B cell (primary cell): ENCODE measurements at regions not wholly inside any gene's neighbourhood (a gene's known extent, or its start where the extent isn't known, plus 50 kb on each side); places are given as distances from the start of the nearest gene placed in this dataset.

Experiments
- ATAC-seq: fragments of 200-7000 bp; cut with Tn5 transposase; one replicate; pipeline ENCODE4 v1.10.0; 2021; ENCODE audit warnings: low read depth, mild to moderate bottlenecking, moderate number of reproducible peaks, moderate library complexity
- CTCF ChIA-PET: fragments of 350-600 bp; sonication (Branson Sonifier 250); formaldehyde crosslinking; loops from one replicate; lab custom pipeline; 2021; ENCODE audit warnings: antibody characterized with exemption, inconsistent platforms; lab: Charles Lee
- POLR2A ChIA-PET: fragments of 350-600 bp; sonication (Branson Sonifier 250); formaldehyde crosslinking; loops from one replicate; lab custom pipeline; 2021; ENCODE audit warnings: antibody characterized with exemption; lab: Charles Lee
- DNase-seq: peaks from one replicate; pipeline ENCODE4 v3.0.0; 2013
- H2AFZ ChIP-seq: 2 replicates; pipeline ENCODE4 v1.6.1; 2012; ENCODE audit warnings: mild to moderate bottlenecking, low read depth, low read length; ENCODE audit not compliant: insufficient read depth, poor library complexity, severe bottlenecking
- H3K27ac ChIP-seq, 2 donors: 1 replicate in 1 of 2; 2 replicates in 1 of 2; pipeline ENCODE4 v1.5.1; 2012 to 2013; ENCODE audit warnings: low read length in 2 of 2, mild to moderate bottlenecking in 2 of 2, moderate library complexity in 1 of 2
- H3K27me3 ChIP-seq, 4 experiments: fragments of 200-600 bp in 1 of 4; sonication (generic) in 1 of 4; replicated peaks in 1 of 4; 1 replicate in 2 of 4; 2 replicates in 2 of 4; pipeline versions ENCODE4 v1.6.1 to v1.7.0; 2013 to 2016; ENCODE audit warnings: low read length in 3 of 4, mild to moderate bottlenecking in 2 of 4, mixed read lengths in 1 of 4, moderate library complexity in 1 of 4; ENCODE audit not compliant: insufficient read depth in 4 of 4, control insufficient read depth in 3 of 4; ENCODE audit errors: control extremely low read depth in 1 of 4
- H3K36me3 ChIP-seq, 2 experiments: replicated peaks in 1 of 2; 1 replicate in 1 of 2; 2 replicates in 1 of 2; pipeline versions ENCODE4 v1.6.1 to v1.7.1; 2013; ENCODE audit warnings: low read length in 1 of 2; ENCODE audit not compliant: insufficient read depth in 2 of 2, control insufficient read depth in 1 of 2; ENCODE audit errors: control extremely low read depth in 1 of 2, extremely low read depth in 1 of 2
- H3K4me1 ChIP-seq, 2 donors: fragments of 200-600 bp in 1 of 2; sonication (generic) in 1 of 2; 1 replicate in 1 of 2; 2 replicates in 1 of 2; pipeline versions ENCODE4 v1.5.1 to v1.6.1; 2013 to 2017; ENCODE audit warnings: low read length in 2 of 2; ENCODE audit not compliant: control insufficient read depth in 2 of 2, insufficient read depth in 2 of 2
- H3K4me2 ChIP-seq: replicated peaks from 2 replicates; pipeline ENCODE3; 2012; ENCODE audit warnings: mild to moderate bottlenecking, low read depth, low read length; ENCODE audit not compliant: poor library complexity, severe bottlenecking
- H3K4me3 ChIP-seq, 5 experiments: fragments of 200-600 bp in 1 of 5; sonication (generic) in 1 of 5; 1 replicate in 3 of 5; 2 replicates in 2 of 5; pipeline versions ENCODE4 v1.5.1 to v1.7.0; 2011 to 2016; ENCODE audit warnings: low read length in 4 of 5, mild to moderate bottlenecking in 4 of 5, low read depth in 2 of 5, control low read depth in 1 of 5, moderate library complexity in 1 of 5; ENCODE audit not compliant: insufficient read depth in 1 of 5; ENCODE audit errors: control extremely low read depth in 1 of 5, extremely low read depth in 1 of 5
- H3K79me2 ChIP-seq: fragments of 200-600 bp; sonication (generic); one replicate; pipeline ENCODE4 v1.6.0; 2016; ENCODE audit warnings: low read length; ENCODE audit not compliant: control insufficient read depth, insufficient read depth
- H3K9ac ChIP-seq: fragments of 200-600 bp; sonication (generic); 2 replicates; pipeline ENCODE4 v1.6.1; 2017; ENCODE audit warnings: mild to moderate bottlenecking, low read length, moderate library complexity
- H3K9me3 ChIP-seq, 3 donors: one replicate each; pipeline versions ENCODE4 v1.6.1 to v1.7.1; 2013; ENCODE audit warnings: low read length in 2 of 3; ENCODE audit not compliant: control insufficient read depth in 2 of 3, insufficient read depth in 1 of 3; ENCODE audit errors: control extremely low read depth in 1 of 3
- H4K20me1 ChIP-seq: 2 replicates; pipeline ENCODE4 v1.6.0; 2012; ENCODE audit warnings: mild to moderate bottlenecking, low read length; ENCODE audit not compliant: insufficient read depth, control insufficient read depth, poor library complexity, severe bottlenecking
- H3K27ac Mint-ChIP-seq: one replicate; pipeline ENCODE4 v1.8.0; 2021; ENCODE audit warnings: mixed read lengths
- H3K27me3 Mint-ChIP-seq: one replicate; pipeline ENCODE4 v1.8.0; 2021; ENCODE audit warnings: mixed read lengths
- H3K4me1 Mint-ChIP-seq: one replicate; pipeline ENCODE4 v1.8.0; 2021; ENCODE audit warnings: mixed read lengths
- H3K4me3 Mint-ChIP-seq: one replicate; pipeline ENCODE4 v1.8.0; 2021; ENCODE audit warnings: mixed read lengths
- H3K9me3 Mint-ChIP-seq: one replicate; pipeline ENCODE4 v1.8.0; 2022; ENCODE audit warnings: mixed read lengths; ENCODE audit not compliant: insufficient read depth
- CTCF ChIP-seq: fragments of 200-600 bp; IDR thresholded peaks from one replicate; pipeline ENCODE4 v1.8.0; 2022; ENCODE audit warnings: antibody characterized with exemption, mild to moderate bottlenecking
- EZH2 ChIP-seq: IDR thresholded peaks from 2 replicates; pipeline ENCODE4 v1.6.1; 2012; ENCODE audit warnings: borderline replicate concordance, low read depth, mild to moderate bottlenecking, moderate library complexity, low read length; ENCODE audit not compliant: insufficient read depth, poor library complexity, severe bottlenecking
- WGBS: methylation state at CpG from one replicate; pipeline ENCODE4 v1.1.5; 2013; ENCODE audit warnings: missing lambda C conversion rate; ENCODE audit not compliant: insufficient coverage; 5-methylcytosine and 5-hydroxymethylcytosine counted together
- intact Hi-C: fragments of 100-400 bp; cut with micrococcal nuclease; formaldehyde crosslinking; loops from one replicate; pipeline ENCODE4 v1.10.0; 2022

DNA sequence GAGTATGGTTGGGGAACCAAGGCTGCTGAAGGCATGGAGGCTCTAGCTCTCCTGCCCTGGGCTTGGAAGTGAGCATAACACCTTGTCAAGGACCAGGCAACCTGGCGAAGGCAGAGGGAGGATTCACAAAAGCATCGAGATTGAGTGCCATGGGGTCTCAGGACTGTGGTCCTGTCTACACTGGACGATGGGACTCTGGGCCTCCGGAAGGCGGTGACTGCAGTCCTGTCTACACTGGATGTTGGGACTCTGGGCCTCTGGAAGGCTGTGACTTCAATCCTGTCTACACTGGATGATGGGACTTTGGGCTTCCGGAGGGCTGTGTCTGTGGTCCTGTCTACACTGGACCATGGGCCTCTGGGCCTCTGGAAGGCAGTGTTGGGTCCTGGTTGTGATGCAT, 290.4 kb downstream of the TEX29 start:
- Histone ChIP-seq H3K4me2 (no peak overlapping the region), H3K4me1 (no peaks in the 10 kb centered on the region), H3K9ac (no peak overlapping the region), H4K20me1 (no peaks in the 10 kb centered on the region), H2AFZ (no peak overlapping the region), H3K4me3 (no peak overlapping the region), H3K9me3 (peaks cover 0 to 11% (median 1%) of the 10 kb centered on the region in 3 donors), H3K27me3 (no peaks in the 10 kb centered on the region), H3K36me3 (no peaks in the 10 kb centered on the region), H3K79me2 (no peaks in the 10 kb centered on the region), H3K27ac (no peak overlapping the region)
- ChIA-PET POLR2A (no interaction called here), CTCF (no interaction called here)
- no peaks in the 10 kb centered on the region for H3K4me1 Mint-ChIP-seq
- H3K27ac Mint-ChIP-seq = no peak overlapping the region
- WGBS = 63% methylated on average over 6 of the region's 6 CpGs
- intact Hi-C loops = no loop called here
- no peaks in the 10 kb centered on the region for H3K9me3 Mint-ChIP-seq
- H3K4me3 Mint-ChIP-seq = no peak overlapping the region
- TF ChIP-seq EZH2 = no peak
- TF ChIP-seq CTCF = no peak
- H3K27me3 Mint-ChIP-seq = no peaks in the 10 kb centered on the region
- ATAC-seq (no peak), DNase-seq (no peak)

DNA sequence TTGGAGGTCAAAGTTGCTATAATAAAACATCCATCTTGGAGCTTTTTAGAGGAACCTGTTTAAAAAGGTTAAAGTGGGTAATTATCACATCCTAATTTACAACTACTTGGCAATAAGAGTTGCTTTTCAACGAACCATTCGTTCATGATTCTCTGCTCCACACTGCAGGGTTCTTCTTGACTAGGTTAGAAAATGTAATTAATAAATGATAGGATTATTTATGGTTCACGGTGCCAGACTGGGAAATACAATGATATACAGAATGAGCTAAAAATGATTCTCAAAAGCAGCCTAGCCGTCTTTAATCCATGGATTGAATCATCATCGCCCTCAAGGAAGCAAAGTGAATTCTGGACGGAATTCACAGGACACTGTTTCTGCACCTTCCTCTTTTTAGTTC, 291.2 kb downstream of the TEX29 start:
- H3K79me2 ChIP-seq = no peaks in the 10 kb centered on the region
- H2AFZ ChIP-seq = no peak overlapping the region
- H4K20me1 ChIP-seq = no peaks in the 10 kb centered on the region
- ChIA-PET POLR2A (no interaction called here), CTCF (no interaction called here)
- no peak overlapping the region for H3K4me3 ChIP-seq
- intact Hi-C loops = no loop called here
- H3K9ac ChIP-seq = no peak overlapping the region
- no peak overlapping the region for H3K4me2 ChIP-seq
- WGBS = 100% methylated on average over 3 of the region's 6 CpGs
- H3K9me3 Mint-ChIP-seq = no peaks in the 10 kb centered on the region
- TF ChIP-seq CTCF (no peak), EZH2 (no peak)
- no peaks in the 10 kb centered on the region for H3K36me3 ChIP-seq
- no peak for DNase-seq
- no peaks in the 10 kb centered on the region for H3K4me1 ChIP-seq
- H3K27me3 Mint-ChIP-seq = no peaks in the 10 kb centered on the region
- H3K27me3 ChIP-seq = no peaks in the 10 kb centered on the region
- no peak overlapping the region for H3K27ac Mint-ChIP-seq
- H3K4me3 Mint-ChIP-seq = no peak overlapping the region
- no peak for ATAC-seq
- H3K4me1 Mint-ChIP-seq = no peaks in the 10 kb centered on the region
- no peak overlapping the region for H3K27ac ChIP-seq
- peaks cover 0 to 11% (median 0%) of the 10 kb centered on the region in 3 donors for H3K9me3 ChIP-seq
